OCI-LY3 (cell line): ENCODE measurements at regions not wholly inside any gene's neighbourhood (a gene's known extent, or its start where the extent isn't known, plus 50 kb on each side); places are given as distances from the start of the nearest gene placed in this dataset.

Experiments
- EZH2phosphoT487 ChIP-seq: fragments of 200-600 bp; shearing (Covaris generic); IDR thresholded peaks from 2 replicates; pipeline ENCODE4 v1.6.1; 2018; ENCODE audit warnings: antibody characterized with exemption, mixed run types, low read depth
- TF ChIP-seq, protein P1 (sequence below): fragments of 200-600, 300-600 bp; sonication (generic); IDR thresholded peaks from 2 replicates; pipeline ENCODE4 v1.5.1; 2014; ENCODE audit warnings: antibody characterized with exemption, low read length, low read depth

DNA sequence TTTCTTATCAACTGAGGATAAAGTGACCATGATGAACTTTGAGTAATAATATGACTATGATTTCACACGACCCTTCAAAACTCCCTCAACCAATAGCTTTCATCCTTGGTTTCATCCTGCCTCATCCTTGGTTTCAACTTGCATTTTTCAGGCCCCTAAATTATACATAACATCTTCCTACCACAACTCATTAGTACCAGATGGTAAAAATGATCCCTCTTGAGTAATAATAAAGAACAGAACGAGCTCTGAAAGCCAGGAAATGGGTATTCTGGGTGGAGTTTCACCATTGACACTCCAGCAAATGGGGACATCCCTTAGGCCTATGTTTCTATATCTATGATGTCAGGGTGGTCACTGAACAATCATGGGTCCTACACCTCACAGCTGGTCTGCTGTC, 72.1 kb upstream of the LMNTD1 start:
- TF ChIP-seq, protein P1, sequence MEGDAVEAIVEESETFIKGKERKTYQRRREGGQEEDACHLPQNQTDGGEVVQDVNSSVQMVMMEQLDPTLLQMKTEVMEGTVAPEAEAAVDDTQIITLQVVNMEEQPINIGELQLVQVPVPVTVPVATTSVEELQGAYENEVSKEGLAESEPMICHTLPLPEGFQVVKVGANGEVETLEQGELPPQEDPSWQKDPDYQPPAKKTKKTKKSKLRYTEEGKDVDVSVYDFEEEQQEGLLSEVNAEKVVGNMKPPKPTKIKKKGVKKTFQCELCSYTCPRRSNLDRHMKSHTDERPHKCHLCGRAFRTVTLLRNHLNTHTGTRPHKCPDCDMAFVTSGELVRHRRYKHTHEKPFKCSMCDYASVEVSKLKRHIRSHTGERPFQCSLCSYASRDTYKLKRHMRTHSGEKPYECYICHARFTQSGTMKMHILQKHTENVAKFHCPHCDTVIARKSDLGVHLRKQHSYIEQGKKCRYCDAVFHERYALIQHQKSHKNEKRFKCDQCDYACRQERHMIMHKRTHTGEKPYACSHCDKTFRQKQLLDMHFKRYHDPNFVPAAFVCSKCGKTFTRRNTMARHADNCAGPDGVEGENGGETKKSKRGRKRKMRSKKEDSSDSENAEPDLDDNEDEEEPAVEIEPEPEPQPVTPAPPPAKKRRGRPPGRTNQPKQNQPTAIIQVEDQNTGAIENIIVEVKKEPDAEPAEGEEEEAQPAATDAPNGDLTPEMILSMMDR = no peak
- TF ChIP-seq EZH2phosphoT487 = no peak
